HFFc6 (cell line): ENCODE measurements at regions not wholly inside any gene's neighbourhood (a gene's known extent, or its start where the extent isn't known, plus 50 kb on each side); places are given as distances from the start of the nearest gene placed in this dataset.
A peak's percentile ranks its signal among the peaks of the same experiment; 100 is the strongest.

Experiments used
- DNase-seq: peaks from one replicate; pipeline ENCODE4 v3.0.0-alpha.2; 2018
- H3K27ac Mint-ChIP-seq: 2 replicates; pipeline ENCODE4 v1.8.0; 2020; ENCODE audit warnings: mild to moderate bottlenecking, mixed read lengths
- H3K27me3 Mint-ChIP-seq: 2 replicates; pipeline ENCODE4 v1.8.0; 2021; ENCODE audit warnings: mild to moderate bottlenecking, moderate library complexity, mixed read lengths; ENCODE audit not compliant: insufficient read depth
- H3K36me3 Mint-ChIP-seq: 2 replicates; pipeline ENCODE4 v1.8.0; 2021; ENCODE audit warnings: low read depth, mixed read lengths
- H3K4me1 Mint-ChIP-seq: 2 replicates; pipeline ENCODE4 v1.8.0; 2020; ENCODE audit warnings: low read depth, mixed read lengths
- H3K4me3 Mint-ChIP-seq: 2 replicates; pipeline ENCODE4 v1.8.0; 2020; ENCODE audit warnings: mild to moderate bottlenecking, moderate library complexity, mixed read lengths
- H3K9me3 Mint-ChIP-seq: 2 replicates; pipeline ENCODE4 v1.8.0; 2020; ENCODE audit warnings: mild to moderate bottlenecking, mixed read lengths
- TF ChIP-seq, protein P1 (sequence below): fragments of 200-600 bp; sonication (generic); IDR thresholded peaks from 2 replicates; pipeline ENCODE4 v1.5.0; 2021; ENCODE audit warnings: antibody characterized with exemption, mild to moderate bottlenecking

DNA sequence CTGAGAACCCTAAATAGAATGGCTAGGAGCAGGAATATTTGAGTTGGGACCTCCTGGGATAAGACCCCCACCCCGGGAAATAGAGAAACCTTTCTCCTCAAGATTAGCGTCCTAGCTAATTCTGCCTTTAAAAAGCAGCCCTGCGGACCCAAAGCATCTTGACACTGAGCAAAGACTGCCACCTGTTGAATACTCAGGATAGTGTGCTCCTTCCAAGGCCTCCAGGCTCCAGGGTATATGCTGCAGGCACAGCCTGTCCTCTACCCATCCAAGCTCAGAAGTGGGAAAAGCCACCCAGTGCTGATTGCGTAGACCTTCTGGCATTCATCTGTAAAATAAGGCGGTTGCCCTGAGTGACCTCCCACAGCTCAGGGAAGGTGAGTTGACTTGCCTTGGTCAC is 456.2 kb upstream of the DYNLRB2 start:
- H3K4me1 Mint-ChIP-seq = no peaks in the 10 kb centered on the region

DNA sequence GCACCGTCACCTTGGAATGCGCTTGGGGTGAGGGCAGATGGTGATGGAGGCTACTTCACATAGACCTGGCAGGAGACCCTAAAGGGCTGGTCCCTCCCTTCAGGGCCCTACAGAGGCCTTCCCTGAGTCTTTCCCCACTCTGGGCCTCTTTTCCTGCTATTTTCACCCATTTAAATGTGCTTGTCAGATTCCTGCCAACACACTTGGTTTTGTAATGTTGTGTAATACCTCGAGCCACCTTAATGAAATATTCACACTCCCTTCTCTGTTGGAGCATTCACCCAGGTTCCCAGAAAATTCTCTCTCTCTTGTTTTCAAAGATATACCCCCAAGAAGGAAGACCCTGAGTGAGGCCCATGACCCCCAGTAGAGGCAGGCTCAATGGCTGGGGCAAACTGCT is 456.6 kb upstream of the DYNLRB2 start:
- H3K27ac Mint-ChIP-seq = no peak overlapping the region
- H3K4me3 Mint-ChIP-seq = no peak overlapping the region
- no peaks in the 10 kb centered on the region for H3K9me3 Mint-ChIP-seq
- DNase-seq = no peak
- H3K27me3 Mint-ChIP-seq = peaks cover 6% of the 10 kb centered on the region; the same call in 1 of the 2 replicates
- H3K4me1 Mint-ChIP-seq = no peaks in the 10 kb centered on the region
- TF ChIP-seq, protein P1, sequence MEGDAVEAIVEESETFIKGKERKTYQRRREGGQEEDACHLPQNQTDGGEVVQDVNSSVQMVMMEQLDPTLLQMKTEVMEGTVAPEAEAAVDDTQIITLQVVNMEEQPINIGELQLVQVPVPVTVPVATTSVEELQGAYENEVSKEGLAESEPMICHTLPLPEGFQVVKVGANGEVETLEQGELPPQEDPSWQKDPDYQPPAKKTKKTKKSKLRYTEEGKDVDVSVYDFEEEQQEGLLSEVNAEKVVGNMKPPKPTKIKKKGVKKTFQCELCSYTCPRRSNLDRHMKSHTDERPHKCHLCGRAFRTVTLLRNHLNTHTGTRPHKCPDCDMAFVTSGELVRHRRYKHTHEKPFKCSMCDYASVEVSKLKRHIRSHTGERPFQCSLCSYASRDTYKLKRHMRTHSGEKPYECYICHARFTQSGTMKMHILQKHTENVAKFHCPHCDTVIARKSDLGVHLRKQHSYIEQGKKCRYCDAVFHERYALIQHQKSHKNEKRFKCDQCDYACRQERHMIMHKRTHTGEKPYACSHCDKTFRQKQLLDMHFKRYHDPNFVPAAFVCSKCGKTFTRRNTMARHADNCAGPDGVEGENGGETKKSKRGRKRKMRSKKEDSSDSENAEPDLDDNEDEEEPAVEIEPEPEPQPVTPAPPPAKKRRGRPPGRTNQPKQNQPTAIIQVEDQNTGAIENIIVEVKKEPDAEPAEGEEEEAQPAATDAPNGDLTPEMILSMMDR = no peak
- H3K36me3 Mint-ChIP-seq = no peaks in the 10 kb centered on the region

More for the DNA sequence above, 456.2 kb upstream of the DYNLRB2 start:
- TF ChIP-seq, protein P1 = peak; percentile 61; the same call in 1 of the 2 replicates
- Mint-ChIP-seq H3K27me3 (peaks cover 6% of the 10 kb centered on the region; the same call in 1 of the 2 replicates), H3K9me3 (no peaks in the 10 kb centered on the region), H3K4me3 (no peak overlapping the region), H3K27ac (no peak overlapping the region), H3K36me3 (no peaks in the 10 kb centered on the region)
- DNase-seq = peak; percentile 16

DNA sequence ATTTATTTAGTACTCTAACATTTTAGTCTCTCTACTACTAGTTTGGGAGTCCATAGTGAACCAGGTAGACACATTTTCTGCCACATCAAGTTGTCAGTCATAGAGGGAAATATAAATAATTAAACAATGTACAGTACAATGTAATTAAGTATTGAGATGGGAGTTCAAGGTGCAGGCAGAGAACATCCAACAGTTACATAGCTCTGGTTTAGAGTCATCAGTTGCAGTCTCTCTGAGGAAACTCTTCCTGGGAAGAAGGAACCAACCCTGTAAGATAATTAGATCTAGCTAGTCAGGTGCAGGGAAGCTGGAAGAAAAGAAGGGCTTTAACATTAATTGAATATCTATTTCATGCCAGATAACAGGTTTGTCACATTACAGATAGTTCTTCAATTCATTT is 457.9 kb upstream of the DYNLRB2 start:
- Mint-ChIP-seq H3K27me3 (peaks cover 6% of the 10 kb centered on the region; the same call in 1 of the 2 replicates), H3K36me3 (no peaks in the 10 kb centered on the region), H3K27ac (no peak overlapping the region), H3K4me3 (no peak overlapping the region), H3K9me3 (no peaks in the 10 kb centered on the region), H3K4me1 (no peaks in the 10 kb centered on the region)
- TF ChIP-seq, protein P1 = no peak
- DNase-seq = no peak

DNA sequence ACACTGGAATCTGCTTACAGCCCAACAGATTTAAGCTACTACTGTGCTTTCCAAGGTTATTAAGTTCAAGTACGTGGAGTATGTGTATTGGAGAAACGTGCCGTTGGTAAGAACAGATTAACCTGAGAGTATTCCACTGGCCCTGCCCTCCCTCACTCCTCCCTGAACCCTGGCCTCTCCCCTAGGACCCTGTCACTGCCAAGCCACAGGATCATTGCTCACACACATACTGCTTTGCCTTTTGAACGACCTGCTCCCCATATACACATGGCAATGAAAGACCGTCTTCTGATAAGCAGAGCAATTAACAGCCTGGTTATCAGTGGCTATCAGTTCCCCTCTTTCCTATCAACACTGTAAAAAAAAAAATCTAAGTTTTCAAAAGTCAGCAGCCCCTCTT is 458.9 kb upstream of the DYNLRB2 start:
- peaks cover 4% of the 10 kb centered on the region; the same call in 1 of the 2 replicates for H3K27me3 Mint-ChIP-seq
- no peaks in the 10 kb centered on the region for H3K36me3 Mint-ChIP-seq
- no peak overlapping the region for H3K4me3 Mint-ChIP-seq
- H3K27ac Mint-ChIP-seq = no peak overlapping the region
- no peaks in the 10 kb centered on the region for H3K4me1 Mint-ChIP-seq
- H3K9me3 Mint-ChIP-seq = no peaks in the 10 kb centered on the region
- TF ChIP-seq, protein P1 = no peak
- DNase-seq = no peak

DNA sequence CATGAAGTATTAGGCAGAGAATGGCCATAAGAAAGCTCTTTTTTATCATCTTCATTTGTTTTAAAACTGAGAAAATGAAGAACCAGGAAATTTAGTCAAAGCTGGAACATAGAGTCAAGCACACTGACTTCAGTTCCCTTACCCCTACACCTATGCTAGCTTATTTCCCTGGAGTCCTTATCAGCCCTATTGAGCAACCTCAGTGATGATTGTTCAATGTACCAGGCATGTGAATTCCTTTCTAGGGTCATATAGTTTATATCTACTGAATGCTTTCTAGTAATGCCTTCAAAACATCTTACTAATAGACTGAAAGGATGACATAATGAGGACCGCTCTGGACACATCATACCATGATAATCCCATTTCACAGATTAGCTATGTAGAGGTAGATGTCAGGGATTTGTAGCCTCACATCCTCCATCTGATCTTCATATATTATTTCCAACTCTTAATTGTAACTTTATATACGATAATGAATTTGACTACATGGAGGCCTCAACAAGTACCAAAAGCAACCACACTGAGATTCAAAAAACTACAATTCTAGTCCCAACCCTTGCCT is 460.4 kb upstream of the DYNLRB2 start:
- Mint-ChIP-seq H3K27ac (no peak overlapping the region), H3K4me3 (no peak overlapping the region), H3K36me3 (no peaks in the 10 kb centered on the region), H3K4me1 (no peaks in the 10 kb centered on the region), H3K9me3 (no peaks in the 10 kb centered on the region), H3K27me3 (peaks cover 4% of the 10 kb centered on the region; the same call in 1 of the 2 replicates)
- TF ChIP-seq, protein P1 = no peak
- no peak for DNase-seq

DNA sequence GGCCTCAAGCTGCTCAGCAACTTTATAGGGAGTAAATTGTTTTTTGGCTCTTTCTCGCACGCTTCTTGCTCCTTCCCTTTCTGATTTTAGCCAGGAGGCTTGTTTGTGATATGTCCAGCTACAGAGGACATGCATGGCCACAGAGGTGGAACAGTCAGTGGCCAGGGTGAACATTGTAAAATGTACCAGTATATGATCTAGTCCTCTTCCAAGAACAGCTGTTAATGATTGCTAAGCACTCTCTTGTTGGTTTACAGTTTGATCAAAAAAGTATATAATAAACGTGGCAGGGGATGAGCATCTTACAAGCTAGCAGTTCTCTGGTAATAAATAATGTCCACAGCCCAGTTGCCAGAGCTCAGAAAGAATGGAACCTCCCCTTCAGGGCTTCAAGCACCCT is 461.7 kb upstream of the DYNLRB2 start:
- Mint-ChIP-seq H3K27me3 (peaks cover 7% of the 10 kb centered on the region), H3K4me1 (no peaks in the 10 kb centered on the region), H3K36me3 (no peaks in the 10 kb centered on the region), H3K4me3 (no peak overlapping the region), H3K27ac (no peak overlapping the region), H3K9me3 (no peaks in the 10 kb centered on the region)
- TF ChIP-seq, protein P1 = no peak
- no peak for DNase-seq
